DMS 273 treated with DMSO at 0.1 percent for 48 hours (cell line): ENCODE measurements at regions not wholly inside any gene's neighbourhood (a gene's known extent, or its start where the extent isn't known, plus 50 kb on each side); places are given as distances from the start of the nearest gene placed in this dataset.

Experiments used
- DNase-seq: peaks from one replicate; lab custom pipeline; 2025; lab: John Stamatoyannopoulos, UW

DNA sequence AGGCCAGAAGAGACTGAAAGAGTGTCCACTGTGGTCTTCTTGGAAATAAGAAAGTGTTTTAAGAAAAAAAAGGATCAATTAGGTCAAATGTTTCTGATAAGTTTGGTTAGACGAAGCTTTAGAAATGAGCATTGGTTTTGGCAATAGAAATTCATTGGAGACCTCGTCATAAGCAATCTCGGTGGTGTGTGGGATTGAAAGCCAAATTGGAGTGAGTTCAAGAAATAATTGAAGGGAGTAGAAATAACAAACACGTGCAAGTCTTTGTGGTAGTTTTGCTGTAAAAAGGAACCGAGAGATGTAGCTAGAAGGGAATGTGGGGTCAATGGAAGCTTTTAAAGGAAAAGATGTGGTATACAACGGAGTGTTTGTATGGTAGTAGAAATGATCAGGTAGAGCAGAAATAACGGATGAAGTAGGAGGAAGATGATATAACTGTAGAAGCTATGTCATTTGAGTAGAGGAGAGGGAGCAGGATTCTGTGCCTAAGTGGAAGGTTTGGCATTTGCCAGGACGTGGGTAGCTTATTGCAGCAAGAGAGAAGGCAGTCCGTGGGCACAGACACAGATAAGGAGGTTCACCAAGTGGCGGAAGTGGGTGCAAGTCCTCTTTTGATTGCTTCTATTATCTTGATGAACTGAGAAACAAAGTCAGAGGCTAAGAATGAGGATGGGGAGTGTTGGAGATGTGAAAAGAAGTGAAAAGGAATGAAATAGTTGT, 146.2 kb downstream of the DACT1 start:
- no peak for DNase-seq

- no peak for DNase-seq
Measured at GRCh38 chr14:58784931-58785330, 147.2 kb downstream of the DACT1 start.

- DNase-seq = no peak
Measured at GRCh38 chr14:58785701-58786100, 147.9 kb downstream of the DACT1 start.

DNA sequence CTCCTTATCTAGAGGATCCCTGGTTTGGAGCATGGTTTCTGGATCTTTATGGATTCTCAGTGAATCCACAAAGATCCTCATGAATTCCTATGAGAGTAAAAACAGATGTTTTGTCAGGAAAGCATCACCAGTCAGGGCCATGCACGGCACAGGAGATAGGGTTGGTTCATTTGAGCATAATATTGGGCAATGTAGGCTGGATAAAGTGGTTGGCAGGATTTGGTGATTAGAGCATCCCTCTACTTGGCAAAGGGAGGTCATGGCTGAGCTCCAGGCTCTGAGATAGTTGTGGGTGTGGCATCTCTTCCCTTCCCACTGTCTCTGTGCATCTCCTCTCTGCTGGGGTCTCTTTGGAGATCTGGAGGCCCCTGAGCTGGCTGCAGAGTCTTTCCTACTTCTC, 149.8 kb downstream of the DACT1 start:
- no peak for DNase-seq

DNA sequence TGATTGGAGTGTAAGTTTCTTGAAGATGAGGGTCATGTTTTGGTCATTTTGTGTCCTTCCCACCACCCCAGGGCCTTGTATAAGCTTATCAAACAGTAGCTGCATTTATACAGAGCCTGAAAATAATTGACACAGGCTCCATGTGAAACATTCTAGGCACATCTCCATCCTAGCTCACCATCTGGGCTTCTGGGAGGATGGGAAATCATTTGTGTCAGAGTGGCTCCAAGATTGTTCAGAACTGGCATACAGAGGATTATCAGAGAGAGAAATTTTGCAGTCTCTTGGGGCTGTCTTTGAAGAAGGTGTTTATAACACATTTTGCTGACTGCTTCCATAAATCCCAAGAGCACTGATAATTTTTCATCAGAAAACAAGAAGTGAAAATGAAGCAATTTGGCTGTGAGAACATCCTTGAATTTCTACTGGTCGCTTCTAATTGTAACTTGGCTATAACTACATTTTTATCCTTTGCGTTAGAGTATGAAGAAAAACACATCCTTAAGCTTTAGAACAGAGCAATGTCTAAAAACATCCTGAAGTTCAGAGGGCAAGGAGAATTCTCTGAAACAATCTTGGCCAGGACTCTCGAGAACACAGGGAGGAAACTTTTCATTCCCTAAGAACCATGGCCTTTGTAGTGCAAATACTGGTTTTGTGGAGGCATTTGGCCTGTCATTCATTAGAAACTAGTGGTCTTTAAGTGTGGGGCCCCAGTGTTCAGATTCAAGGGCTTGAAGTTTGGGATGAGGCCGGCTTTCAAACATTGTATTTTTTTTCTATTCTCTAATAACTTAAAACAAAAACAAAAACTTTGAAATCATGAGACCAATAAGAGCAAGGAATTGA, 151.1 kb downstream of the DACT1 start:
- DNase-seq = no peak

GRCh38 chr14:58789736-58790135, 152.0 kb downstream of the DACT1 start:
- no peak for DNase-seq

GRCh38 chr14:58792416-58792815, 154.7 kb downstream of the DACT1 start:
- DNase-seq = no peak

DNA sequence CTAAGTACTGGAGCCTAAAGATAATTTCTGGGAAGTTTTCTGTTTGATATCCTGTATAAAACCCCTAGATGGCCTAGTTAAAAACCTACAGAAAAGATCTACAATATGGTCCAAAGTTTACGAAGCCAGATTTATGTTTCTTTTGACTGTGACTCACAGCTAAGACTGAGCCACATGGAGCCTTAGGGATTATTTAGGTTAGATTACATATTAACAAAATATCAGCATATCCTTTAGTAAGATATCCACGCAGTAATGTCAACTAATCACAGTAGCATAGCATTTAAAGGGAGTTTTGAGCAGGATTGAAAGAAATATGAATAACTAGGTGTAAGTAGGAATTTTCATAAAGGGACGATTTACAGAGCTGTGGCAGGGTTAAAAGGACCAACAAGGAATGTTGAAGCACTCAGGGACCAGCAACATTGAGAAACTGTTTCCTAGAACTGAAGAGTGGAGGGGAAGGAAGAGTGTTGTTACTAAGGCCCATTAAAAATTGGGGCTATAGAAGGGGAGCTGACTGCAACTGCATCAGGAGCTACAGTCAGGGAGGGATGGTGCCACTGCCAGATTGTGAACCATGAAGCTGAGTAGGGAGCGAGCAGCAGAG, 155.5 kb downstream of the DACT1 start:
- no peak for DNase-seq

GRCh38 chr14:58794993-58795762, 157.4 kb downstream of the DACT1 start:
- DNase-seq = no peak

DNA sequence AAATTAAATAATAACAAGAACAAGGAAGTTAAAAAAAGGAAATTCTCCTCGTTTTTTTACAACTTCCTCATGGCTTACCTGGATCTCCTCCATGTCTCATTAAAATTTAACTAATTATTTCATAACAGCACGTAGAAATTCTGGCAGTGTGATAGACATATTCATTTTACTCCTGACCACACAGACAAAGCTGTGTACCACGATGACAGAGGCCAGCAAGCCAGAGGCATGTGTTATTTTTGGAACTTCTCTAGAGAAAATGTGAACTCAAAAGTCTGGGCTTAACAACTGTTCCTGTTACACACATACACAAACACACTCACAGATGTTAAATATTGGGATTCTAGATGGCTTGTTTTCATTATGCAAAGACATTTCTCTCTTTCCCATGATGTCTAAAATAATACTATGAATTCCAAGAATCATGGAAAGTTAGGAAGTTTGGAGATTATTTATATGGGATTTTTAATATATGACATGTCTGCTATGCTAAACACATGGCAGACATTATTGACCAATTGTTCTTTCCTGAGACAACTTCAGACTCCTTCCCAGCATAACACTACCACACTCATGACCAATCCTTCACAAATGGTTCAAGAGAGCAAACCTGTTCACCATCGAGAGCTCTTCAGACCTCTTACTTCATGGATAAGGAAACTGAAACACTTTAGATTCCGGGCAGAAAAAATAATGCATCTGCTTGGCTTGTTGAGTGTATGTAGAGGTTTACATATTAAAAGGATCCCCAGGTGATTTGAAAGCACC, 158.7 kb downstream of the DACT1 start:
- no peak for DNase-seq

DNA sequence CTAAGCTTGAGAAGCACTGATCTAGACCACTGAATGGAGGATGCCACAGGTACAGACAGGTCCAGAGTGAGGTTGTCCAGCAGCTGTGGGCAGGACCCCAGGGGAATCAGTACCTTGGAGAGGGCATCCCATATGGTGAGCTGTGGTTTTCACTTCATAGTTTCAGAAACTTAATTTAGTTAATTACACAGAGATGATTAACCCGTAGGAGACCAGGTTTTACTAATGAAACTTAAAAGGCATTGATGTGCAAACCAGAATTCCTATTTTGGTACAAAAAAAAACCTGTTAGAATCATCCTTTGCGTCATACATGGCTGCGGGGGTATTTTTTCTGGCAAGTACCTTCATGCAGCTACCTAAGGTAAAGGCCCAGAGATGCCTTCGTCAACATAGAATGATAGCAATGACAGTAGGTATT, 159.3 kb downstream of the DACT1 start:
- DNase-seq = no peak

GRCh38 chr14:58798173-58798572, 160.4 kb downstream of the DACT1 start:
- no peak for DNase-seq

DNA sequence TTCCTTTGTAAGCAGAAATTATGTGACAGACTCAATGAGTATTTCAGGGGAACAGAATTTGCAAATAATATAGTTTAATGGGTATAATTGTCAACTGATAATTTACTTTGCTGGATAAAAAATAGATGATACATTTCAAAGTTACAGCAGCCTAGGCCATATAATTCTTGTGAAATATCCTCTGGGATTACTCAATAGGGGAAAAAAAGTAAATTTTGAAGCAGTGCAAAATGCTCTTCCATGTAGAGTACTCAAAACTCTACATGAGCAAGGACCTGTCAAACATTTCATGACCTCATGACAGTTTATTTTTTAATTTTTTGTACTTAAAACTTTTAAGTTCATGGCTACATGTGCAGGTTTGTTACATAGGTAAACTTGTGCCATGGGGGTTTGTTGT, 163.3 kb downstream of the DACT1 start:
- DNase-seq = no peak

DNA sequence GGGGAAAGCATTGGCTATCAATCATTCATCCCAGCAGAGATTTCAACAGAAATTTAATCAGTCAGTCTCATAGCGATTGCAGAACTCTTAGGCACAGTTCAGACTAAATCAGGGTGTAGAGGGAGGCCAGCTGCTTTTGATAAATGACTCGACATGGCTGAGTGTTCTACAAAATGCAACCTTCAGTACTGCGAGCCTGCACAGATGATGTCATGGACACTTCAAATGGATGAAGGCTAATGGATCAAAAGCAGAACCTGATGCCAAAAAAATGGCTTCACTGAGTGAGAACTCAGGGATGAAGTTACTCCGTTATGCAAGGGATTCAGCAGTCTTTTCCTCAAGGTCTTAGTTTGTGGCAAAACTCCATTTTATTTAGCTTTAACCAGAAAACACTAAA, 167.3 kb downstream of the DACT1 start:
- no peak for DNase-seq

DNA sequence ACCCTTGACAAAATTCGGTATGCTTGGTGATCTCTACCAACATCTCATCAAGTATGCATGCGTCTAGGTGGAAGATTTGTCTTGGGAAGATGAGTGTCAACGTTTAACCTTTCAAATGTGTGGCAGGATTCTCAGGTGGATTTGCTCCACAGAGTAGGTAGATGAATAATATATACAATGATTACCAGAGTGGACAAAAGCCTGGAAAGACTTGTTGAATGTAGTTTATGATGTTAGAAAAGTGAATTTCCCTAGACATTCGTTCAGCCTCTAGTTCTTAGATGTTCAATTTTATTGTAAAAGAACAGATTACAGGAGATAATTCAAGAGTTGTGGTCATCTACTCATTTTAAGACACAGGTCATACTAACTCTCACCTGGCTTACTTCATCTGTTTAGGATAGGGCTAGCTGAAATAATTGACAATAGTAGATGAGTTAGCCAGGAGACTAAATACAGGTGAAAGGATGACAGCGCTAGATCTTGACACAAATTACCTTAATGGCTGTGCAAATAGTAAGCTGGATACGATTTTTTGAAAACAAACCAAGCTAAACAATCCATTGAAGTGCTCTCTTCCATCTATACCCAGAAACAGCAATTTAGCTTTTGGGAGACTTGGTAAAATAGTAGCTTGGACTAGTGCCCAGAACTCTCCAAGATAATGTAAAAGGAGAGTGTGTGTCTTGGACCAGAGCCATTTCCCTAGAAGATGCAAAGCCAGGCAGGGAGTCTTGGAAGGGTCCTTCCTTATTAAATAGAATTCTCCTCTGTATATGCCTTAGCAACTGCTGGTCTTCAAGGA, 168.0 kb downstream of the DACT1 start:
- DNase-seq = peak; percentile 26

GRCh38 chr14:58807191-58807590, 169.4 kb downstream of the DACT1 start:
- no peak for DNase-seq

GRCh38 chr14:58808828-58809227, 171.1 kb downstream of the DACT1 start:
- no peak for DNase-seq

DNA sequence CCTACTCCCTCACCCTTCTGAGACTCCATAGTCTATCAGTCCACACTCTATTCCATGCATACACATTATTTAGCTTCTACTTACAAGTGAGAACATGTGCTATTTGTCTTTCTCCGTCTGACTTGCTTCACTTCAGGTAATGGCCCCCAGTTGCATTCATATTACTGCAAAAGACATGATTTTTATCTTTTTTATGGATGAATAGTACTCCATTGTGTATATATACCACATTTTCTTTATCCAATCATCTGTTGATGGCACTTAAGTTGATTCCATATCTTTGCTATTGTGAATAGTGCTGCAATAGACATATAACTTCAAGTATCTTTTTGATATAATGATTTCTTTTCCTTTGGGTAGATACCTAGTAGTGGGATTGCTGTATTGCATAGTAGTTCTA, 171.8 kb downstream of the DACT1 start:
- no peak for DNase-seq

DNA sequence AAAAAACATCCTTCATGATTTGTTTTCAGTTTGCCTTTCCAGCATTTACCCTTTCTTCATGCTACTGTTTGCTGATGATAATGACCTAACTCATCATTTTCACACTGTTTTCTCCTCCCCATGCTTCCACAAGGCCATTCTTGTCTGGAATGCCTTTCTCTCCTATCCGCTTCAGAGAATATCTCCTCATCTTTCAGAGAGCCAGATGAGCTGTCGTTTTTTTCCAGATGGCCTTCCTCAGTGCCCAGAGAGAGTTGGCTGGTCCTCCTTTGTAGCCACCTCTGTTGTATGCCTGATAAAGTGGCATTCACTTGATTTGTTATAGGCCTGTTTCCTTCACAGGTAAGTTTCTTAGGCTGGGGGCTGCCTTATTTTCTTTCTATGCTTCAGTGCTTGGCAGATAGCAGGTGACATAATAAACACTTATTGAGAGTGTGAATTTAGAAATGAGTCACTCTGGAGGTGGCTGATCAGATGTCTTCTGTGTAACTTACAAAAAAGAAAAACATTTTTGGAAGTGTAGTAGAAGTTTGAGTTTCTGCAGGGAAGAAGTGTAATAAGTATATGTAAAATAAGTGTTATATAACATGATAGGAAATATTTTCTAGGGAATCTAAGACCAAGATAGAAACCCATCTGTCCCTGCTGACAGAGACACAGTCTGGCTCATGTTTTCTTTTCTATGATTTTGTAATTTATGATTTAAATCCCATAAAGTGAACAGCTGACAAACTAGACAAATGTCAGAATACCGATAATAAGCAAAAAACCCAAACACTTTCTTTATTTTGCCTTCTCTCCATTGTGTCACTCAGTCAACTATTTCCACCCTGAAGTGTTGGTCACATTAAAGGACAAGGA, 174.5 kb downstream of the DACT1 start:
- DNase-seq = peak; percentile 9

DNA sequence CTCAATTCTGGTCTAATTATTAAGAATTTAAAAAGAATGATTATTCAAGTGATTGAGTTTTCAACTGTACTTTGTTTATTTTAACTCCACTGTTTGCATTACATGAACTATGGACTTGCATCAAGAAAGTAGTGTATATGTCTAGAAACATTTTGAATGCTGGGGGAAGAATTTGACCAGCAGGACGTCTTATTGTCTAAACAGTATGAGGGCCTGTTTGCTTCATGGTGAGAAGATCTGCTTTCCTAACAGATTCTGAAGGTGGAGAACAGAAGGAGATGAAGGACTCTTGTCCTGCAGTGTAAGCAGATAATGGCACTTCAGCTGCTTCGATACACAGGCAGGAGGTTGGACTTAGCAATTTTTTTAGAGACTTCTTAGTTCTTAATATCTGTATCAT, 176.0 kb downstream of the DACT1 start:
- no peak for DNase-seq
